ENCODE measurements at regions not wholly inside any gene's neighbourhood (a gene's known extent, or its start where the extent isn't known, plus 50 kb on each side); places are given as distances from the start of the nearest gene placed in this dataset.

- no peak for TF ChIP-seq EZH2phosphoT487 (IDR thresholded peaks at IDR 0.05; ENCODE audit: borderline replicate concordance)
- no peak for TF ChIP-seq CTCF (conservative IDR thresholded peaks at IDR 0.05; ENCODE audit: low read length)
These were observed 105.3 kb upstream of the NAA20 start for GRCh38 chr20:19911810-19912382.

Data from Loucy (cell line).